ENCODE measurements at regions not wholly inside any gene's neighbourhood (a gene's known extent, or its start where the extent isn't known, plus 50 kb on each side); places are given as distances from the start of the nearest gene placed in this dataset.
A peak's percentile ranks its signal among the peaks of the same experiment; 100 is the strongest.

- Histone ChIP-seq H3K36me3 (no peaks in the 10 kb centered on the region), H3K27me3 (no peaks in the 10 kb centered on the region), H3K27ac (no peak overlapping the region), H3K9me3 (no peaks in the 10 kb centered on the region), H3K4me3 (no peak overlapping the region), H3K4me1 (no peaks in the 10 kb centered on the region)
- intact Hi-C loops (cut with DNase I), result no loop called here
- ATAC-seq, result no peak
- no peak for DNase-seq
- FAIRE-seq, result no peak
- WGBS, 2 donors, result 70 to 88% methylated on average over 1 of the region's 1 CpG
- no peak for TF ChIP-seq CTCF (IDR thresholded peaks at IDR 0.05)
Observed at GRCh38 chr11:57081356-57081755, 92.6 kb downstream of the OR5AK2 start.

- intact Hi-C loops (cut with DNase I), result no loop called here
- Histone ChIP-seq H3K9me3 (no peaks in the 10 kb centered on the region), H3K4me1 (no peaks in the 10 kb centered on the region), H3K4me3 (no peak overlapping the region), H3K27ac (no peak overlapping the region), H3K27me3 (no peaks in the 10 kb centered on the region), H3K36me3 (no peaks in the 10 kb centered on the region)
- ATAC-seq (no peak), DNase-seq (no peak), FAIRE-seq (no peak)
- TF ChIP-seq CTCF (IDR thresholded peaks at IDR 0.05), result no peak
- 84 to 100% methylated on average over 1 of the region's 1 CpG for WGBS, 2 donors
Observed at GRCh38 chr11:57082125-57082524, 93.4 kb downstream of the OR5AK2 start.

- no peak for DNase-seq
Observed at GRCh38 chr11:57083641-57084385, 95.1 kb downstream of the OR5AK2 start.

GRCh38 chr11:57085611-57086010 lies 96.1 kb upstream of the LRRC55 start:
- FAIRE-seq (no peak), ATAC-seq (no peak), DNase-seq (no peak)
- 14 to 17% methylated on average over 1 of the region's 1 CpG for WGBS, 2 donors
- no peaks in the 10 kb centered on the region for H3K4me1 ChIP-seq
- H3K4me3 ChIP-seq, result no peak overlapping the region
- no peaks in the 10 kb centered on the region for H3K27me3 ChIP-seq
- no peaks in the 10 kb centered on the region for H3K36me3 ChIP-seq
- no peaks in the 10 kb centered on the region for H3K9me3 ChIP-seq
- intact Hi-C loops (cut with DNase I), result no loop called here
- TF ChIP-seq CTCF (IDR thresholded peaks at IDR 0.05), result no peak
- no peak overlapping the region for H3K27ac ChIP-seq

More at GRCh38 chr11:57083641-57084385, 95.1 kb downstream of the OR5AK2 start:
- Histone ChIP-seq H3K27ac (no peak overlapping the region), H3K4me1 (no peaks in the 10 kb centered on the region), H3K4me3 (no peak overlapping the region), H3K9me3 (no peaks in the 10 kb centered on the region), H3K27me3 (no peaks in the 10 kb centered on the region), H3K36me3 (no peaks in the 10 kb centered on the region)
- peak in 2 of 4 donors; percentile 61 to 69 for ATAC-seq
- intact Hi-C loops (cut with DNase I), result no loop called here
- no peak for FAIRE-seq
- no peak for TF ChIP-seq CTCF (IDR thresholded peaks at IDR 0.05)
- 59 to 63% methylated on average over 2 of the region's 2 CpGs for WGBS, 2 donors

- FAIRE-seq (no peak), DNase-seq (no peak), ATAC-seq (no peak)
- 51 to 68% methylated on average over 1 of the region's 1 CpG for WGBS, 2 donors
- intact Hi-C loops (cut with DNase I), result no loop called here
- Histone ChIP-seq H3K4me1 (no peaks in the 10 kb centered on the region), H3K27ac (no peak overlapping the region), H3K4me3 (no peak overlapping the region), H3K36me3 (no peaks in the 10 kb centered on the region), H3K9me3 (no peaks in the 10 kb centered on the region), H3K27me3 (no peaks in the 10 kb centered on the region)
- TF ChIP-seq CTCF (IDR thresholded peaks at IDR 0.05), result no peak
Observed at GRCh38 chr11:57087991-57088390, 93.8 kb upstream of the LRRC55 start.

Data from pancreas (tissue), 10 donors.